CD4-positive, alpha-beta T cell treated with Interferon gamma for 1 hour (primary cell): ENCODE measurements at regions not wholly inside any gene's neighbourhood (a gene's known extent, or its start where the extent isn't known, plus 50 kb on each side); places are given as distances from the start of the nearest gene placed in this dataset.

Experiments
- DNase-seq: peaks from one replicate; pipeline ENCODE4 v3.0.0-alpha.2; 2020

DNA sequence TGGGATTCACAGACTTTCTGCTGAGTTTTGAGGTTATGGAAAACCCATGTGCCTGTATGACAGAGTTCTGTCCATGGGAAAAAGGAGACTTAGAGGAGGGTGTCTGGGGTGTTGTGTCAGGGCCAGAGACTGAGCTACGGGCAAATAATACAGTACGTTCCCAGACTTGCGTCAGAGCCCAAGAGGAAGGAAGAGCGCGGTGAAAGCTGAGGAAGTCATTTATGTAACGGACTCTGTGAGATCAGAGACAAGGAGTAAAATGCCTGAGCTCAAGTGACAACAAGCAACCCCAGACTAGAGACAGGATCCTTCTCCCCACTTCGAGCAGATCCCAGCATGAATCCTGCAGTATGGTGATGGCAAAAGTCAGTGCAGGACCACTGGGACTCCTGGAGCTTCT is 368.6 kb upstream of the MCTP2 start:
- peak; percentile 45 for DNase-seq

DNA sequence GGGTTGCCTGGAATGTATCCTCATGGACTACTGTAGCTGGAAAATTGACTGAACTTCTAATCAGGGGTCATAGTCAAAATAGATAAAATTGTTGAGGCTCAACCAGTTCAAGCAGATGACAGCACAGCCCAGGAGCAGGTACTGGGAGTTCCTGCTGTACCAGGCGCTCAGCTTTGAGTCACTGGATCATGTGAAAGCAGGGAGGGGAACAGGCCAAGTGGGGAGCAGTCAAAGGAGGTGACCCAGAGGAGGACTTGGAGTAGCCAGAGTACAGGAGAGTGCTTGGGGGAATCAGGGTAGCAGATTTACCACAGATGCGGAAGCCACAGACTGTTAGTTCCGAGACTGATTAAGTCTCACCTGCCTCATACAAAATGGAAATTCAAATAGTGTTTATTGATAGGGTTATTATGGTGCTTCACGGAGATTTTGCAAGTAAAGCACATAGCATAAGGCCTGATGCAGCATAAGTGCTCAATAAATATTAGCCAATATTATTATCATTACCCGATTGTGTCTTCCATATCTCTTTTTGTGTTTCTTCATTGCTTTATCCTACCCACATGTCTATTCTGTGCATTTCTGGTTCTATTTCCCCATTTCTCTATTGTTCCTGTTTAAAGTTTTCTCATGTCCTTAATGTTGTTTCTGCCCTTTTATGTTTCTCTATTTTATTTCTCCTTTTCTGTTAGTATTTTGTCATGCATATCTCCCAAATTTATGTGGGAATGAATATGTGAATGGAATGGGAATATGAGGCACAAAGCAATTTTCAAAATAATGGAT is 369.2 kb upstream of the MCTP2 start:
- DNase-seq, result peak; percentile 7

DNA sequence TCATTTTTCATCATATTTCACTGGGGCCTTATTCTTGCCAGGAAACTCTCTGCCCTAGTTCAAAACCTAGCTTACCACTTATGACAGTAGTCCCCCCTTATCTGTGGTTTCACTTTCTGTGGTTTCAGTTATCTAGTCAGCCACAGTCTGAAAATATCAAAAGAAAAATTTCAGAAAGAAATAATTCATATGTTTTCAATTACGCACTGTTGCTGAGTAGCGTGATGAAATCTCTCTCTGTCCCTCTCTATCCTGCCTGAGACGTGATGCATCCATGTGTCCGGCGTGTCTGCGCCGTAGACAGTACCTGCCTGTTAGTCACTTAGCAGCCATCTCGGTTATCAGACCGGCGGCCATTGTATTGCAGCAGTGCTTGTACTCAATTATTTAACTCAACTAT is 369.9 kb upstream of the MCTP2 start:
- DNase-seq, result no peak

DNA sequence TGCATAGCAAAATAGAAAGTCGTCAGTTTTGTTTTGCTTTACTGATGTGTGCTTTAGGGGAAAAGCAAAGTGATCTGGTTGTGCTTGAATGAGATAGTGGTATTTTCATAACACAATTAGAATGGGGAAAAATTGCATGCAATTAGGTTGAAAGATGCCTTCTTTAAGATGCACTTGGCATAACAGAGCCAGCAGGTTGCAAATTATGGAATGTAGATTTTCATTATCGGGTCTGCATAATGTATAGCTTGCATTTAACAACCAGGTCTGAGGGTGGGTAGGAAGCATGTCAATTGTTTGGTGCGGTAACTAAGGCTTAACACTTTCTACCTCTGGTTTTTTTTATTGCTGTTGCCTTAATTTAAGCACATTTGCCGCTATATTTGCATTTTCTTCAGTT is 370.7 kb upstream of the MCTP2 start:
- DNase-seq, result no peak

DNA sequence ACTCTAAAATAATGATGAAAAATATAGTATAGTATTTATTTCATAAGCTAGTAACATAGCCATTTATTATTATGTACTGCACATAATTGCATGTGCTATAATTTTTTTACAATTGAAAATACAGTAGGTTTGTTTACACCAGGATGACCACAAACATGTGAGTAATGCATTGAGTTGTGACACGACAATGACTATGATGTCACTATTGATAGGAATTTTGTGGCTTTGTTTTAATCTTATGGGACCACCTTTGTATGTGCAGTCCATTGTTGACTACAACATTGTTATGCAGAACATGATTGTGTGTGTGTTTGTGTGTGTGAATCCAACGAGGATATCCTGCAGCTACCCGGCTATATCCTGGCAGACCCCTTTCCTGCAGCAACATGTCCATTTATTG is 372.2 kb upstream of the MCTP2 start:
- no peak for DNase-seq

DNA sequence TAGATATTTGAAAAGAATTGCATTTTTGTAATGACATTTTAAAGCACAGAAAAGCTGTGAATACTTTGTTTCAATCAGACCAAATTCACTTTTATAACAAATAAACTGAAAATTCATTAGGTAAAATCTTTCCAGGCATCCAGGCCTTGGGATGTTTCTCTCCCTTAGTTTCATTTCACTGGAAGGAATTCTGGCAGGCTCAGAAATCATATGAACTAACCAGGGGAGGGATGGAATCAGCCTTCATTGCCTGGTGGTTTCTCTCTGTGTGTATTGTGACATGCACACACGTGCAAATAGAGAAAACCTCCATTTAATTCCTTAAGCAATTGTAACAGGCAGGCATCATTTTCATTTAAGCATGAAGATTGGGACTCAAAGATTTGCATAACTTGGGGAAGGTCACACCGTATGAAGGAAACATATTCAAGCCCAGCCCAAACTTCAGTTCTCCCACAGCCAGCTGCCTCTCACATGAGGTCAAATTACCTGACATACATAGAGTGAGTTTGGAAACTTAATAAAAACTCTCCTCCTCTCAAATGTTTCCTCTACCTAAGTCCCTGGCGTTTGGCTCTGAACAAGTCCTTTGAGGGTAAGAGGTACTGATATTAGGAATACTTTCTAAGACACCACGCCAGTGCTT is 376.1 kb upstream of the MCTP2 start:
- DNase-seq, result no peak

DNA sequence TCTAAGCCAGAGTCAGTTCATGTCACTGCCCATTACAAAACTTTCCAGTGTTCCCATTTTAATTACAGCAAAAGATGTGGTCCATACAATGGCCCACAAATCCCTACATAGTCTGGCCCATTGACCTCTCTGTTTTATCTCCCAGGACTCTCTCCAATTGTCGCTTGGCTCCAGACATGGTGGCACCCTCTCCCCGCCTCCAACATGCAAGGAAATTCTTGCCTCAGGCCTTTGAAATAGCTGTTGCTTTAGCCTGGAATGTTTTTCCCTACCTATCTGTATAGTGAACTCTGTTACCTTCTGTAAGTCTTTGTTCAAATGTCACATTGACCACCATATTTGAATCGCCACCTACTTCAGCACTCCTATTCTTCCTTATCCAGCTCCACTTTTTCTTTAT is 377.3 kb upstream of the MCTP2 start:
- no peak for DNase-seq

DNA sequence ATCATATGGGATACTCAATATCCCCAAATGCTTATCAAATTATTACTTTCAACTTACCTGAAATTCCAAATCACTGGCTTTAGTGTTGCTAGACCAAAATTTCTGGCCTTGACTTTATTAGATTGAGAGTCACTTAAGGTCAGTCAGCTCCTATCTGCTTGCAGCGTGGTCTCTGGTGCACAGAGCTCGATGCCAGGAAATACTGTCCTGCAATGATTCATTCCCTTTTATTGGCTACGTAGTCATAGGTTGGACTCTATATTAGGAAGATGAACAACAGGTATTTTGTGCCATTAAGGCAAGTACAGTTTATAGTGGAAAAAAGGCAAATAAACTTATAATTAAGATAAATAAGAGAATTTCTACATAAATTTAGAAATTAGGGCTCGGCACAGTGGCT is 378.6 kb upstream of the MCTP2 start:
- DNase-seq, result no peak

DNA sequence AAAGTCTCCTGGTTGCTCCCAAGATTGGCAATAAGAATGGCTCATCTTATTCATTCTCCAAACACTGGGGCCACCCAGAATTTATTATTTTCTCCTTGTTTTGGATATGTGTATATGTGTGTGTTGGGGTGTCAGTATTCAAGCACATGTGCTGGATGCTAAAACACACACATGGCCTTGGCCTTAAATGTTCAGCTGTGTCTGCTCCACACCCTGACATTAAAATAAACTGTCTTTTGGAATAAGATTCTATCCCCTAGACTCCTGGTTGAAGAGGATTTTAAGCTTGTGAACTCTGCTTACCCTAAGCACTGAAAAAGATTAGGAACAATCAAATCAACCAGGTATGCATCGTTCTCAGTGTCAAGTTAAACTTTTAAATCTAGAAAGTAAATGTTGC is 382.9 kb upstream of the MCTP2 start:
- no peak for DNase-seq

DNA sequence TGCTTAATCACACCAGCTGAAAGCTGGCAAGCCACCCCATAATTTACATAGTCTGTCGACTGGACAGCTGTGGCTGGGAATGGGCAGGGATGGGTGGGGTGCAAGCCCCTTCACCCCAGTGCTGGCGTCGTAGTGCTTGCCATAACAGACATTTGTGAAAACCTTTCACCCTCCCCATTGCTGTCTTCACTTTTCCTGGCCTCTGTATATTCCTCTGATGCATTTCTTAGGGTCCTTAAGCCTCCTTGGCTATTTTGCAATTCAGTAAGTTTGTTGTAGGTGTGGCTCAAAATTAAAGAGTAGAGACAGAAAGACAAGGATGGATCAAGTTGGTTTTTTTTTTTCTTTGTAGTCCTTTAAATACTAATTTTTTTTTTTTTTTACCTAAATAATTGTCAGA is 383.3 kb upstream of the MCTP2 start:
- no peak for DNase-seq

- DNase-seq, result no peak
Measured at GRCh38 chr15:93846148-93846547, 385.2 kb upstream of the MCTP2 start.

DNA sequence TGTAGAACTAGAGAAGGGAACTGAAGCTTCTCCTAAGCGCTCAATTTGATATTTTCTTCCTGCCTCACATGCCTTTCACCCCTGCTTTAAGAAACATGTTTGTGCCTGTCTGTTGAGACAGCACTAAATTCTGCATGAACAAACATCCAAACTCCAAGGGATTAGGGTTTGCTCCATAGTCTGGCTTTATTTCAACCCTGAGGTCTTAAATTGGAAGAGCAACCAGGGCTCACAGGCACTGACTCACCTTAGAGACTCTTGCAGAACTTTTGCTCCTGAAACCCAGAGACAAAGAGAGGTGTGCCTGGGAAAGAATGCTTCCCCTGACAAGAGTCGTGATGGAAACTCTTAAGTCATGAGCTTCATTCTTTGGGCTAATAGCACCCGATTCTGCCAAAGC is 393.9 kb upstream of the MCTP2 start:
- no peak for DNase-seq

- DNase-seq, result no peak
Measured at GRCh38 chr15:93835344-93835743, 396.0 kb upstream of the MCTP2 start.

- DNase-seq, result no peak
Measured at GRCh38 chr15:93831641-93832040, 399.7 kb upstream of the MCTP2 start.

- no peak for DNase-seq
Measured at GRCh38 chr15:93830221-93831080, 400.9 kb upstream of the MCTP2 start.

DNA sequence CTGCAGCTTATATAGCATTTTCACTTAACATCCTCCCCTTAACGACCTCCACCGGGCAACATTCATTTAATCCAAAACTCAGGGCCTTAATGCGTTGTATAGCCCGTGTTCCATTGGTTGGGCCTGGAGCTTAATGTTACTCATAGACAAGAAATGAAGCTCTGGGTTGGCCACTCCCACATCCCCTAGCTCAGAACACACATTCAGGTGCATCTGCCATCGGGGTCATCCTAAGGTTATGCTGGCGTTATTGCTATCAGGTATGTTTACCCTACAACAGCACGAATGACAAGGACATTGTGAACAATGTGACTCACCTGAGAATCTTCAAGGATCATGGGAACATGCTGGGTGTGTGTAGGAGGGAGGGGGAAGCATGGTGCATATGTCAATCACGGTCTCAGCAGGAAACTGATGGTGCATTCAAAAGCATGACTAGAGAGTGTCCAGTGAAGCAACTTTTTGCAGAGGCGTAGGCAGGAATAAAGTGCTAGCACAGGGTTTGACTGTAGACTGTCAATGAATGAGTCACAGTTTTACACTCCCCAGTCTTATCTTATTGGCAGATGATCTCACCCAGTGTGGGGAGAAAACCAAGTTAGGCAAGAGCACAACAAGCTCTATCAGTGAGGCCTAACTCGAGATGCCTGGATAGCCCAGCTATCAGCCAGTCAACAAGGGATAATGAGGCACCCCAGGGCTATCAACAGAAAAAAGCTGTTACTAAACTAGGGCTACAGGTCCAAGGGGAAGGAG is 402.1 kb upstream of the MCTP2 start:
- DNase-seq, result no peak

GRCh38 chr15:93826790-93827189 is 404.6 kb upstream of the MCTP2 start:
- no peak for DNase-seq

GRCh38 chr15:93826293-93826692 is 405.1 kb upstream of the MCTP2 start:
- DNase-seq, result no peak

- DNase-seq, result no peak
Measured at GRCh38 chr15:93825682-93826081, 405.7 kb upstream of the MCTP2 start.

DNA sequence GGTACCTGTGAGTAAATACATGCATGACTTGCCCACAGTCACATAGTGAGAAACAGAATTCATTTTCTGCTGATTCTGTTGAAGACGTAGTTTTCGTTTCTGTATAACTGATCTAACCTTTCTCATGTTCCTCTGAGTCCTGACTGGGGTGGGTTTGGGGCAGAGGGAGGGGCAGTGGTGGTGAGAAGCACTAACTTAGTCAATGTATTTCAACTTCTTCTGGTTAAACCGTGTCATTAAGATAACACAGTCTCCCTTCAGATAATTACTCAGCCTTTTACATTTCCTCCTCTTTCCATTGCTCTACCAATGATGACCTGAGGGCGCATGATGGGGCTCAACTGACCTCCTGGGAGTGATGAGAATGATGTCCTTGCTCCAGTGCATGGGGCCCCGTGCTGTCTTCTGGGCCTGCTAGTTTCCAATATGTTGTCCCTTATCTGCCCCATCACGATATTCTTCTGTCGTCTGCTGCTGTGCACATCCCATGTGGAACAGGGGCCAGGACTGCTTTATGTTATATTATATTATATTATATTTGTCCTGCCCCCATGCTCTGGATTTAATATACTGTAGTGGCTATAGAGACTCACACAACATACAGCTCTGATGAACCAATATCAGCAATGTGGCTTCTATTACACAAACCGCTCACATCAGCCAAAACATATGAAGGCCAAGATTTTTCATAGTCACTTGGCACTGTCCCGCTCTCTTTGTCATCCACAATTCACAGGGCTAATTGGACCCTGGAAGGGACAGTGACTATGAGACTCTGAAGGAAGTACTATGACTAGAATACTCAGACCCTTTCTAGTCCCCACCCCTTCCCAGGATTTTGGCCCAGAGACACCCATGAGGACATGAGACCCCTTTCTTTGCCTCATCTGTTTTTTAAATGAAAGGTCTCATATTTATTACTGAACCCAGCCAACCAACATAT is 407.1 kb upstream of the MCTP2 start:
- DNase-seq, result no peak

DNA sequence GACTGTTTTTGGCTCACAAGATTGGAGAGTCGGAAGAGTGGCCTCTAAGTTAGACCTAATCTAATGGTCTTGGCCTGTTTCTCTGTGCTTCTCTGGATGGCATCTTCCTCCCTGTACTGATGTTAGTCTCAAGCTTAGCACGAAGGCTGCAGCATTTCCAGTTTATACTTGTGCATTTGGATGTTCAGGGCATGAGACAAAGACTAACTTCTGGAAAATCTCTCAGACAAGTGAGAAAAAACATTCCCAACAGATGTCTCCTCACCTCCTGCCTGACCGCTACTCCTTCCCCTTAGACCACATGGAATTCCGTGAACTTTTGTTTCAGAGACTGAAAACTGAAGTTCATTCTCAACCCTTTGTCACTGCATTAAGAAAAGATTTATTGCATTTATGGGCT is 410.8 kb upstream of the MCTP2 start:
- no peak for DNase-seq

DNA sequence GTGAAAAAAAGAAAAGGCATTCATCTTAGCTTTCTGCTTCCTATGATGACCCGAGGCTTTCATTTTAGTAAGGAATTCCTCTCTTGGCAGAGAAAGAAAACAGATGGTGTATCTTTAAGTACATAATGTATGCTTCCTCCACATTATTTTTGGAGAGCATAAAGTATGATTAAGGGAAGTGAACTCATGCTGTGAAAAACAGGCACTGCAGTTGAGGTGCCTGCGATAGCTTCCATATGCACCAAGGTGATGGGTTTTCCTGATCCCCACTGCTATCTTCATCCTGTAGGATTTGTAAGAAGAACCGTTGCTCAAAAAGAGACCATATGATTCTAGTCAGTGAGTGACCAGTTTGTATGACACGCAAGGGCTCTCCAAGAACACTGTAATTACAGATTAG is 411.5 kb upstream of the MCTP2 start:
- no peak for DNase-seq
